GM19455 (cell line): ENCODE measurements at regions not wholly inside any gene's neighbourhood (a gene's known extent, or its start where the extent isn't known, plus 50 kb on each side); places are given as distances from the start of the nearest gene placed in this dataset.

Experiments
- ATAC-seq: cut with Tn5 transposase; IDR thresholded peaks from one replicate; pipeline ENCODE4 v1.9.1; 2021; ENCODE audit not compliant: unreplicated experiment

GRCh38 chr7:84502239-84502638, 307.6 kb upstream of the SEMA3A start:
- ATAC-seq, result no peak

DNA sequence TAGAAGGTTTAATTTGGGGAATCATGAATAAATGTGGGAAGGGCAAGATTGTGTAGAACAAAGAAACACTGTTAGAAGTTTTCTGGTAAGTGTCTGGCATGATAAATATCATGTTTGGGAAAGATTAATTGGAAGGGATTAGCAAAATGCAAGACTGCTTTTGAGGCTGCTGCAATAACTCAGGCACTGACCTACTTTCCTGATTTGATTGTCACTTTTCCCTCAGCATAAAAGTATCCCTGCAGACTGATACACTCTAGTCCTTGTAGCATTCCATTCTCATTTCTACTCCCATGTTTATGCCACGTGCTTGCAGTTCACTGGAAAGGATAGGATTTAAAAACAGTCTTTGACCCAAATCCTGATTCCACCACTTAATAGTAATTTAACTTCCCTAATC, 303.3 kb upstream of the SEMA3A start:
- ATAC-seq, result no peak

DNA sequence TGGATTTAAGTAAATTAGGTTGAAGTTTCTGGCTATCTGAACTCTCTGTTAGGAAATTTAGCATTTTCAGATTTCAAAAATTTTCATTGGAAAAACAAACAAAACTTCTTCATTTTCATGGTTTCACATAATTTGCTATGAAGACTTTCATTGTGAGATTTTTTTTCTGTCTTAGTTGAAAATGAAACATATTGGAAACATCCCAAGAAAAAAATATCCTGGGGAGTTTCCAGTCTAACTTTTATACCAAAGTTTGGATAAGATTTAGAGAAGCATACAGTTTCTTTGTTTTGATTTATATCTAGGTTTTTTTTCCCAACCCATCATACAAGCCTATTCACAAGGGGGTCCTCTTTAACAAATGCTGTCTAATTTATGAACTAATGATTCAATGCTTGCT, 300.5 kb upstream of the SEMA3A start:
- ATAC-seq, result no peak

DNA sequence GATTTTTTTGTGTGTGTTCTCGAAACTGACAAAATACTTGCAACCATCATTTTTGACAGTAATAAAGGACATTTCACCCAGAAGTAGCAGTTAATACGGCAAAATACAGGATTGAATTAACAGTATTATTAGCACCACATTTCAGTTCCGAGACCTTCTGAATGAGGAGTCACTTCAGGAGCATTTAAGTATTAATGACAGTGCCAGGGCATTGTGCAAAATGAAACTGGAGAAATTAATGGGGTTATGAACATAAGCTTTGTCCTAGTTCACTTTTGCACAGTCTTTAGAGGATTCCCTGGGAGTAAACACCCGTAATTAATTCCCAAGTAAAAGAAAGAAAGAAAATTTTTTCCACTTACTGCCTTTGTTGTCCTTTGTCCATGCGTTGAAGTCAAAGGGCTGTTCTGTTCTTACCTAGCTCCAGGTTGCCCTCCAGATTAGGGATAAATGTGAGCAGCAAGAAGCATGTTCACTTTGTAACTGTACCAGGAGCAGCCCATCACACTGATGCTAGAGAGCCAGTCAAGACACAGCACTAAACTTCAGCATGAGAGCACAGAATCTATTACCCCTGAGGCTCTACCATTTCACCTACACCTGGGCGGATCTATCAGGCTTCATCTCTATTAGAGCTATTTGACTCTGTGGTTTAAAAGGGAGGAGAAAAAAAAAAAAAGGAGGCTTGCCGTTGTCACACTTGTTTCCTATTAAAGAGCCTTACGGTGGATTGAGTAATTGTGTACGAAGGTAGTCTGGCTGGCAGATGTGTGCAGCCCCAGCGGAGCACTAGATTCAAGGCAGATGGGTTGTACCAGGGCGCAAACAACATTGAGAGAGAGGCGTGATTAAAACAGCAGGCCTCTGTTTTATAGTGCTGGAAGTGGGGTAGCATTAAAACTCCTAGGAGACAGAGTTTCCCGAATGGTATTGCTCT, 297.8 kb upstream of the SEMA3A start:
- ATAC-seq, result no peak

DNA sequence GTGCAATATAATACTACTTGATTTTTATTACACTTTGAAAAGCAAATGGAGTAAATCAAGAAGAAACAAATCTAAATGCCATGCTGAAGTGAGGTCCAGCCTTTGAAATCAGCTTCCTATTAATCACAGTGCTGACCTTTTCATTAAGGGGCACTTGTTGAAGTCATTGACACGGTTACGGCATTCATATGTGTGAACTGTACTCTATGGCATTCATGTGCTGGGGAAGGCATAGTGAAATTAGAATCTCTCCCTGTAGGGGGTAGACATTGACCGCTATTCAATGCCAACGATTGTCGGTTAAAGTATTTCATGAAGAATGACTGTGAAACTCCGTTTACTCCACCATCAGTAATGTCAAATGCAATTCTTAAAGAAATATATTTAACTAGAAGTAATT, 296.1 kb upstream of the SEMA3A start:
- ATAC-seq, result no peak

DNA sequence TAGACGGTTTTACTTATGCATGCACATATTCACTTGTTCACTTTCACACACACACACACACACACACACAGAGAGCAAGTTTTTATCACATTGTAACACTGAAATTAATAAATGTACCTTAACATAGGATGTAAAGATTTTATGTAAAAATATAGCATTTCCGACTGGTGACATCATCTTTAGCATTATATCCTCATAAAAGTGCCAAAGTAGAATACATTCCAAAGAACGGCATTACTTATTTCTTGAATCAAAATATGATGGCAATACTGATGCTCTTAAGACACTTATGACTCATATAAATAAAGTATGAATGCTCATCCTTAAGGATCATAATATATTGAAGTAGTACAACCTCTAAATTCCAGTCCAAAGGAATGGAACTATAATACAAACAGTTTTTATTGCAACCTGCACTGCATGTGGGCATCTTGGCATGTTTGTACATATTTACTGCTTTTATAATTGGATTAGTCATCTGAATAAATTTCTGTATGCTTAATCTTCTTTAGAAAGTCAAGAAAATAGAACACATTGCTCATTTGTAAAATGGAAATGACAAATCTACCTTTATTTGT, 290.0 kb upstream of the SEMA3A start:
- no peak for ATAC-seq

- no peak for ATAC-seq
Observed at GRCh38 chr7:84482476-84482875, 287.9 kb upstream of the SEMA3A start.

GRCh38 chr7:84479059-84479458, 284.5 kb upstream of the SEMA3A start:
- ATAC-seq, result no peak

DNA sequence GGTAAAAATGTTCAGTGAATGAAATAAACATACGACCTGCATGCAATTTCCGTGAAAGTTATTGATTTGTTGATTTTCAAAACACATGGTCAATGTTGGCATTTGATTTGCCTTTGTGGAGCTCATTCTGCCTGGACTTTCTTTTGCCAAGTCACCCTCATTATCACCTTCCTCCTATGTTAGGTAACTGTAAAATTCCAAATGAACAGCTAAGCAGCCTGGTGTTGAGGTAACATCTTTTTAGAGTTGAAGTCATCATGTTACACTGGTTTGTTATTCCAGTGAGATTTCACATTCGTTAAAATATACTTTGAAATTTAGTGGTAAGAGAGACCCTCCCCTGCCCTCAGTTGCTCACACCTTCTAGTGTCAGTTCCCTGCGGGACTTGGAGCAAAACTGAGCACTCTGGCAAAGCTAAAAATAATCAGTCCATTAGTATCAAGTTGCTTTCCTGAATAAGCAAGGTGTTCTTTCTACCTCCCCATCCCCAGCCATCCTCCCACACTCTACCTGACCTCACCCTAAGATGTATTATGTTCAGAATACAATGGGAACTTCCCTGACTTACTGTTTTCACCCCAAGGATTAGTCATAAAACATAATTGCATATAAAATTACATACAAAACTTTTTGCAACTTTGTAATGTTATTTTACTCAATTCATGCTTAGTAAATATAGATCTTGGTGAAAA, 283.3 kb upstream of the SEMA3A start:
- ATAC-seq, result no peak

DNA sequence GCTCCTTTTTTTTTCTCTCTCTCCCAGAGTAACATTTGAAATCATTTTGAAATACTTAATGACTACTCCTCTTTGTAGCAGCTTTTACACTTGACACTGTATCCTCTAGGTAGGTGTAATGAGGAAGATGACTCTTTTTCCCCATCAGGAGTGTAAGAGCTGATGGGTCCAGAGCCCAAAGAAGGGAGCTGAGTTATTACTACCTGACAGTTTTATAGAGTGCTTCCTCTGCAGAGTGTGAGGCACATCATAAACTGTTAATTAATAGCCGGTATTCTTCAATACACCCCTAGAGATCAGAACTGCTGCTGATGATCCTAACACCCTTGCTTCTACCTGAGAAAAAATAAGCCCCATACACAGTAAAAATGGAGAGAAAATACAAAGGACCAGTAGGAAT, 279.8 kb upstream of the SEMA3A start:
- ATAC-seq, result no peak

GRCh38 chr7:84471576-84471975, 277.0 kb upstream of the SEMA3A start:
- no peak for ATAC-seq

- ATAC-seq, result no peak
Observed at GRCh38 chr7:84469034-84469433, 274.4 kb upstream of the SEMA3A start.

- ATAC-seq, result no peak
Observed at GRCh38 chr7:84462259-84462658, 267.7 kb upstream of the SEMA3A start.

DNA sequence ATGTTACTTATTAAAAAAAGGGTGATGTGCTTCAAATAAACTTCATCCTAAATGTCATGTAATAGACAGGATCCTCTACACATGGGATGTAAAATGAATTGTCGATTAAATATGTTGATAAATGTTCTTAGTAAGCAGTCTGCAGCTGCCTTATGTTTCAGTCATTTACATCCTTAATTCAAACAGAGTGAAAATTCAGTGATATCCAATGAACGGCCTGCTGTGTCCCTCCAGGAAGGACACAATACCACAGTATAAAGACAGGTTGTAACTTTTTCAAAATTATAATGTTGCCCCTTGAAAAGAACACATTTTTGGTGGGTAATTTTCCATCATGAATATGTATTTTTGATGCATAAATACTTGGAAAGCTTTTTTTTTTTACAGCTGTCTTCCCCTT, 266.5 kb upstream of the SEMA3A start:
- no peak for ATAC-seq

GRCh38 chr7:84455788-84456187, 261.2 kb upstream of the SEMA3A start:
- no peak for ATAC-seq

DNA sequence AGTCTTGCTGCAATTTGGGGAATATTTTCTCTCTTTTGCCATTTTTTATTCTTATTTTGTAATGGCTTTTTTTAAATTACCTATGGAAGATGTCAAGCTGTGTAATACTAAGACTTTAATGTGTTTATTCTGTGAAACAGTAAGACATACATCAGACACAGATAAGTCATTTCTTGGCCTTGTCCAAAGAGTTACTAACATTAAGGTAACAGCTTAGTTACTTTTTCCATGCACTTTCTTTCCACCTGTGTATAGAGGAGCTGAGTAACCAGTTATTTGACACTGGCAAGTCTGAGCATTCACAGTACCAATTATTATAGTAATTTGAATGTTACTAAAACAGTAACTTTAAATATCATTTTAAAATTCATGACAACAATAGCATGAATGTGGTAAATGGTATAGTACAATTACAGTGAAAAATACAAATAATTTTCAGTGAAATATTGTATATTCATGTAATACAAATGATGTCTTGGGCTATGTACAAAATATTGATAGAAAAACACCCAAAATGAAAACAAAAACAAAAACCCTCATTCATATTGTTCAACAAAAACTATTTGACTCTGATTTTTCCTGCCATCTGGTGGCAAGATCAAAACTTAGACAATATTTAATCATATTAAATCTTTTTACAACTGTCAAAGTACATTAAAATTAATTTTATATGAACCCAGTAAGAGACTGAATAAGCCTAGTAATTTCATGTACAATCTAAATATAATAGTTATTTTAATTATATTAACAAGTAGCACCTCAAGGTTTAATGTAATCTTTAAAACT, 259.8 kb upstream of the SEMA3A start:
- ATAC-seq, result no peak

- ATAC-seq, result no peak
Observed at GRCh38 chr7:84452618-84453017, 258.0 kb upstream of the SEMA3A start.

- ATAC-seq, result no peak
Observed at GRCh38 chr7:84450772-84451171, 256.2 kb upstream of the SEMA3A start.

GRCh38 chr7:84447636-84448293, 253.2 kb upstream of the SEMA3A start:
- no peak for ATAC-seq

DNA sequence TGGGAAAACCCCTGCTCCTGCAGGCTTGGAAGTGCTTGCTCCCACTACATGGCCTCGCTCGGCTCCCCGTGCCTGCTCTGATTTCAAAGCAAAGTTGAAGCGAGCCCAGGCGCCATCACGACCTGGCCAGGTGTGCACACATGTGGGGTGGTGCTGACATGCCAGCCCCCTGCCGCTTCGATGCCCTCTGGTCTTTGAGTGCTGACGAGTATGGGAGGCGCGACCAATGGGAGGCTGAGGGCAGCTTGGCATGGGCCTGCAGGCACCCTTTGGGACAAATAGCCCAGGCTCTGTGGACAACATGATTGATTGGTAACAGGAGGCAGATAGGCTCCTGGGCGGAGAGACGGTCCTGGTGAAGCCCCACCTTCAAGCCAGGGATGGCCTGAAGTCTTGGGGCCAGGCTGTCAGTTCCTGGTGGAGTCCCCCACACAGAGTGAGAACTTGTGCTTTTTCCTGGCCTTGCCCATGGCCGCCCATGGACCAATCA, 252.4 kb upstream of the SEMA3A start:
- no peak for ATAC-seq
